GM18519 (cell line): ENCODE measurements at regions not wholly inside any gene's neighbourhood (a gene's known extent, or its start where the extent isn't known, plus 50 kb on each side); places are given as distances from the start of the nearest gene placed in this dataset.
"Not testable (repeated sequence)": the region's sequence is repeated elsewhere in the genome, so short reads cannot be mapped to it uniquely, and the experiment has no call there.

ENCODE experiments used
- ATAC-seq: cut with Tn5 transposase; IDR thresholded peaks from one replicate; pipeline ENCODE4 v1.9.1; 2021; ENCODE audit warnings: mild to moderate bottlenecking, moderate library complexity; ENCODE audit not compliant: unreplicated experiment, low FRiP score

DNA sequence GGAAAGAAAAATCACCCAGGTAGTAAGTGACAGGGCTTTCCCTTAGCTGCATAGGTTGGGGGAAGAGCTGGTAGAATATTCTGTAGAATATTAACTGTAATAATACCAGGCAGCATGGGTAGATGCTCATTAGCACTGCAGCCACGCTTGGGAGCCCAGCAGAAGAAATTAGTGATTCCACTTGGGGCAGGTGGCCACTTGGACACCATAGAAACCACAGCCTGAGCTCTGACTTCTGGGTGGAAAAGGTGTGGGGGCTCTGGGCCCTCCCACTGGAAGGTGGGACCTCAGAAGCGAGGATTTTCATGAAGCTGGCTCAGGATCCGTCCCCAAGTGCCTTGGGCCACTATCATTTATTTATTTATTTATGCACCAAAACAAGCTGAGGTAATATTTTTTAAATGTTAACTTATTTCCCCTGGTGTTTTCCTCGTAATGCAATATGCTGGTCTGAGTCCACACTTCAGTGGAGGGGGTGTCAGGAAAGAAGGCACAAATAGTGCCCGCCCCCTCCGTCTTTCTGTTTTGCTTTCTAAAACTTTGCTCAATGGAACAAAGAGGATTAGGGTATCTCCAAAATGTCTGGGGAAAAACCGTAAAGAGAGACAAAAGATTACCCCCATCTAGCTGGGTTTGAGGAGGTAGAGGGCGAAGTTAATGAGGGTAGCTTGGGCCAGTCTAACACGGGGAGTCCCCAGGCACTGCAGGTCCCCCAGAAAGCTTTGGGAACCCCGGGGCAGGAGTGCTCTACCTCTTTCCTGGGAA is 75.2 kb upstream of the GADD45A start:
- no peak for ATAC-seq

DNA sequence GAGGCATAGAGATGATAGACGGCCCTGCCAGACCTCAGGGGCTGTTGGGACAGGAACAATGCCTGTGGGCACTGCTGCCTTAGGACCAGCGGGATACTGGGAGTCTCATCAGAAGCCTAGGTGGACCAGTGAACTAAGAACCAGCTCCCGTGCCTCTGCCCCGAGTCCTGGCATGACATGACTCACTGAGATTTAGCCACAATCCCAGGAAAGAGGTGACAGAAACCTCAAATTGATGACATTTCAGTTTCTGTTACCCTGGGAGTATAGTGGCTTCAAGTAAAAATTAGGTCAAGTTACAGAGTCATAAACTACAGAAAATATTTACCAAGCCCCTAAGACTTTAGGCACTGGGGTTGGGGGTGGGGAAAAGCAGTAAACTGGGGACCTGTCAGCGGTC is 74.6 kb upstream of the GADD45A start:
- ATAC-seq: no peak

DNA sequence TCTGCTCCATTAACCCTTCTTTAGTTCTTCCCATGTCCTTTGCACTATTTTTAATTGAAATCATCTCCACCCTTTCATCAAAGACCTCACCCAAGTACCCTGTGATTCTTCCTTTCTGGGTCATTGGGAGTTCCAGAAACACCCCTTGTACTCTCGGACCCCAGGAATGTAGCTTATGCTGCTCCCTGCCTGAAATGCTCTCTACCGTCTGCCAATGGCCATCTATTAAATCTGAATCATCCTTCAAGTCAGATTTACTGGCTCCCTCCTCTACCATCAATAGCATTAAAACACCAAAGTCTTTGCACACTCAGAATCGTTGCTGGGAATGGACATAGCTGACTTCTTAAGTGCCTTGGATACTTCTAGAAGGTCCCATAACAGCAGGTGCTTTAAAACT is 73.2 kb upstream of the GADD45A start:
- ATAC-seq: no peak

DNA sequence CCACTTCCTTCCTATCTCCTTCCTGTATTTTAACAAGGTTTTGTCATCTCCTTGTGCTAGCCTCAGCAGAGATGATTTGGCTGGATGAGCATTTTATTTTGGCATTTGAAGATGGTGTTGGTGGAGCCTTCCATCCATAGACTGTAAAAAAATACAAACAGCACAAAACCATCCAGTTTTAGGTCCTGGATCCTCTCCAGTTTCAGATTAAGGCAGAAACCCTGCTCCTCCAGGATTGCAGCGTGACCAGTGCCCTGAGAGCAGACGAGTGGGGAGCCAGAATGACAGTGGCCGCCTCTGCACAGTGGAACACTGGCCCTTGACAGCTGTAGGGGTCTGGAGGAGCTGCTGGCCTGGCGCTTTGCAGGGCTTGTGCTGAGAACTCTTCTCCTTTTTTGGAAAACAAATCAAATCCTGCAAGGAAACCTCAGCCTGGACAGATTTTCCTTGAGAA is 72.2 kb upstream of the GADD45A start:
- ATAC-seq: no peak

DNA sequence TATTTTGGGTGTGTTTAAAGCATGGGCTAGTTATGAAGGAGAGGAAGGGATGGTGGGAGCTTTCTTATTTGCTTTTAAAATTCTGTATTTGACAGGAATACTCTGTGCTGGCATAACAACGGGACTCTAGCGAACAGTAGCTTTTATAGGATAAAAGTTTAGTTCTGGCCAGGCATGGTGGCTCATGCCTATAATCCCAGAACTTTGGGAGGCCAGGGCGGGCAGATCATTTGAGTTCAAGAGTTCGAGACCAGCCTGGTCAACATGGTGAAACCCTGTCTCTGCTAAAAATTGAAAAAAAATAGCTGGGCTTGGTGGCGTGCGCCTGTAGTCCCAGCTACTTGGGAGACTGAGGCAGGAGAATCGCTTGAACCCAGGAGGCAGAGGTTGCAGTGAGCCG is 71.5 kb upstream of the GADD45A start:
- not testable (repeated sequence) for ATAC-seq

DNA sequence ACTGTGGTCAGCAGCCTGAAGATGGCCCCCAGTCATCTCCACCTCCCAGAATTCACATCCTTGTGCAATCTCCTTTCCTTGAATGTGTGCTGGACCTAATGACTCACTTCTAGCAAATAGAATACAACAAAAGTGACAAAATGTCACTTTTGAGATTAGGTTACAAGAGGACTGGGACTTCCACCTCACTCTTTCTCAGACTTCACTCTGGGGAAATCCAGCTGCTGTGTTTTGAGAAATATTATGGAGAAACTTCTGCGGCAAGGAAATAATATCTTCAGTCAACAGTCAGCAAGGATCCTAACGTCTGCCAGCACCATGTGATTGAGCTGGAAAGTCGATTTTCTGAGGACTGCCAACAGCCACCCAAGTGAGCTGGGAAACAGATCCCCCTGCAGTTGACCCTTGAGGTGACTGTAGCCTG is 70.5 kb upstream of the GADD45A start:
- ATAC-seq: no peak

- no peak for ATAC-seq
Measured at GRCh38 chr1:67615886-67616285, 69.1 kb upstream of the GADD45A start.

- ATAC-seq: no peak
Measured at GRCh38 chr1:67616394-67616985, 68.5 kb upstream of the GADD45A start.

DNA sequence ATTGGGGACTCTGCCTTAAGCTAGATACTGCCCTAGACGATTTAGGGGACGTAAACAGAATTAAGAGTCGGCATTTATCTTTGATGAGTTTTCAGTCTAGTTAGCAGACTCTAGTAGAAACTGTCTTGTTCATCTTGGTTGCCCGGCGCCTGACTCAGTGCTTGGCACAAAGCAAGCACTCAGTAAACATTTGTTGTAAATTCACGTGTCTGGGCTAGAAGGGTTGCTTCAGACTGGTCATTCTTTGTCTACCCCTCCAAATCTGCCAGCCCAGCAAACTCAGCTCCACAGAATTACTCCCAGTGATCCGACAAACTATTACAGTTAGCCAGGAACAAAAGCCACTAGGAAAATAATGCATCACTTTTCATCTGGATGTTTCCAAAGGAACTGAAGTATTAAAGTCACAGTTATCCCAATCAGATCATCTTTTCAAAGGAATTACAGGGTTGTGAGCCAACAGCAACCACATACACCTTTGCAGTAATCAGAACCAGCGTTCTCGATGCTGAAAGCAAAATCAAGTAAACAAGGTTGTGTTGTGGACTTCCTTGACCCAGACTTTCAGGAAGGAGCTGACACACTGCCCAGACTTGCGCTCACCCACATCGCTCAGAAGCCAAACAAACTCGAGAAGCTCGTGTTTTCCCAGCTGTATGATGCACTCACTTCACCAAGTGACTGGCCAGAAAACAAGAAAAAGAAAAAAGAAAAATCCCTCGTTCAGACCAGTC is 66.5 kb upstream of the GADD45A start:
- no peak for ATAC-seq

- ATAC-seq: no peak
Measured at GRCh38 chr1:67619080-67619479, 65.9 kb upstream of the GADD45A start.

DNA sequence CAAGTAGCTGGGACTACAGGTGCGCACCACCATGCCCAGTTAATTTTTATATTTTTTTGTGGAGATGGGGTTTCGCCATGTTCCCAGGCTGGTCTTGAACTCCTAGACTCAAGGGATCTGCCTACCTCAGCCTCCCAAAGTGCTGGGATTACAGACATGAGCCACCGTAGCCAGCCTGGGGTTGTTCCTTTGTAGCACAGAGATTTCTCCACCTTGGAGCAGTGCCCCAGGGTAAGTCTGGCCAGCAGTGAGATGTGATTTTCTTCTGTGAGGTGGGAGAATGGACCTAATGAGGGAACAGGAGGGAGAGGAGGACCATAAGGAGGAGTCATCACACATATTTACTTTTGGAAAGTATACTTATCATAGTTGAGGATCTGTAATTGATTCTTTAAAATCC is 61.1 kb upstream of the GADD45A start:
- no peak for ATAC-seq

DNA sequence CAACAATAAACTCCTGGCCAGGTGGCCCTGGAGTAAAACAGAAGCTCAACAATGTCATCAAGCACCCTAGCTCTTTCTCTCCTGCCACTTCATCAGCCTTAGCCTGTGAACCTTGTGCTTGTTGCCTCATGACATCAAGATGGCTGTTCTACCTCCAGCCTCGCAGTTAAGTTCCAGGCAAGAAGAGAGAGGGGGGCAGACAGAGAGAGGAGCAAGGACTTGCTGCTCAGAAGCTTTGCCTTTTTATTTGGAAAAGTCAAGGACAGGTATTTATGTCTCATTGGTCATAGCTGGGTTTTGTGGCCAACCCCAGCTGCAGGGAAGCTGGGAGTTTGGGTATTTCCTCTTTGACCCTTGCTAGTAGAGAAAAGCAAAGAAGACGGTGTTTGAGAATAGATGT is 60.3 kb upstream of the GADD45A start:
- ATAC-seq: no peak

DNA sequence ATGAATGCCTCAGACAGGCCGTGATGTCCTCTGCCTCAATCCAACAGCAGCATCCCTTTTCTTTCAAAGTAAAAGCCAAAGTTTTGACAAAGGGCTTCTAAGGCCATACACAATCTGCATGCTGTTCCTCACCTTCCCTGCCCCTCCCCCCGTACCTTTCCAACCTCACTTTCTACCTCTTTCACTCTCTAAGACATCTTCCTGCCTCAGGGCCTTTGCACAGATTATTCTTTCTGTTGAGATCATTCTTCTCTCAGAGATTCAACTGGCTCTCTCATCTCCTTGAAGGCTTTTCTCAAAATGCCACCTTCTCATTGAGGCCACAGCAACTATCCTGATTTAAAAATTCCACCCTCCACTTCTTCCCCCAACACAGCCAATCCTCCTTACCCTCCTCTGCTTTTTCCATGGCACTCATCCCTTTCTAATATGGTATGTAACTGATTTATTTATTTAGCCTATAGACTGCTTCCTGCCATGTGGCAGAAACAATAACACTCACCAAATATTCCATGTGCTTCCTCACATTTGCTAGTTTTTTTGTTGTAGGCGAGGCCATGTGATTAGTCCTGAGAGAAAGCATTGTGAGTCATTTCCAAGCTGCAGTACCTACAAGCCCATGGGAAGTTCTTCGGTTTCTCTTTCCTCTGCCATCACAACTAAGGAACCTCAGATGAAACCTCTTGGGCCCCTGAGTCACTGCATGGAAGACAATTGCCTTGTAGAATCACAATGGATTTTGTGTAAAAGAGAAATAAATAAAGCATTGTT is 58.7 kb upstream of the GADD45A start:
- ATAC-seq: no peak

DNA sequence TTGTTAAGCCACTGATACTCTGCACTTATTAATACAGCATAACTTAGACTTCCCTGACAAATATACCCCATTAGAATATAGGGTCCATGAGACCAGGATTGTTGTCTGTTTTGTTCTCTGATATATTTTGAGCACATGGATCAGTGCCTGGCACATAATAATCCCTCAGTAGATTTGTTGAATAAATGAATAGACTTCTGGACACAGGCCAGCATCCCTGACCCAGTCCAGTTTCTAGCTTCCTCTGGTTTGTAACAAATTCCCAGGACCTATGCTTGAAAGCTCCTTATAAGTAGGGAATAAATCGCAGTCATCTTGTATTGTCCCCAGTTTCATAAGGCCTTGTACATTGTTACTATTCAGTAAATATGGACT is 58.2 kb upstream of the GADD45A start:
- no peak for ATAC-seq

DNA sequence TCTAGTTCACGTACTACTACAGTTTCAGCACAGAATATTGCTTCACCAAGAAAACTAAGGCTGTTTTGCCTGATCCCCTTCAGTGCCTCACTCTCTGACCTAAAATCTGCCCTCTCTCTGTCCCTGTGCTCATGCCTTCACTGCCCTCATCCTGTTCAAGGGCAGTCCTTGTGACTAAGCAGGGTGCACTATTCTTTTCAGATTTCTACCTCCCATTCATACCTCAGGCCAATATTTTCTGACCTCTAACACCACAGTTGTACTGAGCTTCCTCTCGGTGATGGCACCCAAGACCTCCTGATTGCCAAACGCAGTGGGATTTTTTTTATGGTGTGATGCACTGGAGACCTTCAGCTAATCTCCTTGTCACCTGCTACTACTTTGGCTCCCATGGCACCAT is 57.7 kb upstream of the GADD45A start:
- no peak for ATAC-seq

- ATAC-seq: no peak
Measured at GRCh38 chr1:67627906-67628305, 57.1 kb upstream of the GADD45A start.

DNA sequence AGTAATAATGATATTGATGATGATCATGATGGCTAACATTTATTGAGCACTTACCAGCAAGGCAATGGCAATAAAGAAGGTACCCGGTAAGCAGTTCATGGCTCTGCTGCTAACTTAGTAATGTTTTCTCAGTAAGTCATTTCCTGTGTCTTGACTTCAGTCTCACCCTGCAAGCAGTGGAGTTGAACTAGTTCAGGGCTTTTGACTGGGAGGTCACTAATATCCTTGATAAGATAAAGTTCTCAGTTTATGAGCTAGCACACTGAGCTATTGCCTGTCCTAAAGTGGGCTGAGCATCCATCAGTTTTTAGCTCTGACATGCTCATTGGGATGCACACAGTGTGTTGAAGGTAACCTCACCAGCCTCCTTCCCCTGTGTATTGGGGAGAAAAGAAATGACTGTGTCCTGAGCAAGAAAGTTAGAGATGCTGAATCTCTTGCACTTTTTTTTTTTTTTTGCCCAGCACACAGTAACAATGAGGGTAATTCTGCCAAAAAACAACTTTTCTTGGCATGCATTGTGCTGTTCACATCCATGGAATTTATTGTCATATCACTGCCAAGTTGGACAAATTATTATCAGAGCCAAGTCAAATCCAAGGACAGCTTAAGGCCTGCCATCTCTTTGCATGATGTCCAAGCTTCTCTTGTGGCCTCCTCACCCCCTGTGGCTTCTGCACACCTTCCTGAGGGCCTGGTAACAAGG is 55.5 kb upstream of the GADD45A start:
- ATAC-seq: no peak

- no peak for ATAC-seq
Measured at GRCh38 chr1:67630438-67631045, 54.5 kb upstream of the GADD45A start.

DNA sequence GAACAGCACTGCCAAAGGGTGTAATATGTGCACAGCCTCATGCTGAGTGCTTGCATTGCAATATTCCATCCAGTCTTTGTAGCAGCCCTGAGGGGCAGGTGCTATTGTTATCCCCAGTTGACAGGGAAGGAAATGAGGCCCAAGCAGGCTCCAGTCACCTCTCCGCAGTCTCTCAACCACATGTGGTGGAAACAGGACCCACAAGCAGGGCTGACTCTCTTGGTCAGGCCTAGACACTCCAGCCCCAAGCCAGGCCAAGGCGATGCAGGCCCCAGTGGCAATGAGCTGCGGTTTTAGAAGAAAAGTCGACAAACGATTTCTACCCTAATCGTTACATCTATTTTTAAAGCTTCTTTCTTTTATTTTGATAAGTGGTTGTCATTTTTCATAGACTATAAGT is 52.6 kb upstream of the GADD45A start:
- no peak for ATAC-seq
